GM12864 (cell line): ENCODE measurements at regions not wholly inside any gene's neighbourhood (a gene's known extent, or its start where the extent isn't known, plus 50 kb on each side); places are given as distances from the start of the nearest gene placed in this dataset.

Experiments
- DNase-seq: peaks from one replicate; pipeline ENCODE4 v3.0.0-alpha.2; 2011; ENCODE audit warnings: low read depth
- H3K4me3 ChIP-seq: 2 replicates; pipeline ENCODE4 v1.5.1; 2011; ENCODE audit warnings: mild to moderate bottlenecking, low read depth, low read length, control low read depth
- TF ChIP-seq, protein P1 (sequence below): IDR thresholded peaks from 2 replicates; pipeline ENCODE4 v1.5.1; 2011; ENCODE audit warnings: low read depth, mild to moderate bottlenecking, moderate library complexity, low read length, control low read depth, inconsistent platforms; ENCODE audit errors: missing control alignments

GRCh38 chr13:47351798-47352197 lies 454.9 kb upstream of the HTR2A start:
- H3K4me3 ChIP-seq = no peak overlapping the region
- TF ChIP-seq, protein P1, sequence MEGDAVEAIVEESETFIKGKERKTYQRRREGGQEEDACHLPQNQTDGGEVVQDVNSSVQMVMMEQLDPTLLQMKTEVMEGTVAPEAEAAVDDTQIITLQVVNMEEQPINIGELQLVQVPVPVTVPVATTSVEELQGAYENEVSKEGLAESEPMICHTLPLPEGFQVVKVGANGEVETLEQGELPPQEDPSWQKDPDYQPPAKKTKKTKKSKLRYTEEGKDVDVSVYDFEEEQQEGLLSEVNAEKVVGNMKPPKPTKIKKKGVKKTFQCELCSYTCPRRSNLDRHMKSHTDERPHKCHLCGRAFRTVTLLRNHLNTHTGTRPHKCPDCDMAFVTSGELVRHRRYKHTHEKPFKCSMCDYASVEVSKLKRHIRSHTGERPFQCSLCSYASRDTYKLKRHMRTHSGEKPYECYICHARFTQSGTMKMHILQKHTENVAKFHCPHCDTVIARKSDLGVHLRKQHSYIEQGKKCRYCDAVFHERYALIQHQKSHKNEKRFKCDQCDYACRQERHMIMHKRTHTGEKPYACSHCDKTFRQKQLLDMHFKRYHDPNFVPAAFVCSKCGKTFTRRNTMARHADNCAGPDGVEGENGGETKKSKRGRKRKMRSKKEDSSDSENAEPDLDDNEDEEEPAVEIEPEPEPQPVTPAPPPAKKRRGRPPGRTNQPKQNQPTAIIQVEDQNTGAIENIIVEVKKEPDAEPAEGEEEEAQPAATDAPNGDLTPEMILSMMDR = no peak
- DNase-seq = no peak

DNA sequence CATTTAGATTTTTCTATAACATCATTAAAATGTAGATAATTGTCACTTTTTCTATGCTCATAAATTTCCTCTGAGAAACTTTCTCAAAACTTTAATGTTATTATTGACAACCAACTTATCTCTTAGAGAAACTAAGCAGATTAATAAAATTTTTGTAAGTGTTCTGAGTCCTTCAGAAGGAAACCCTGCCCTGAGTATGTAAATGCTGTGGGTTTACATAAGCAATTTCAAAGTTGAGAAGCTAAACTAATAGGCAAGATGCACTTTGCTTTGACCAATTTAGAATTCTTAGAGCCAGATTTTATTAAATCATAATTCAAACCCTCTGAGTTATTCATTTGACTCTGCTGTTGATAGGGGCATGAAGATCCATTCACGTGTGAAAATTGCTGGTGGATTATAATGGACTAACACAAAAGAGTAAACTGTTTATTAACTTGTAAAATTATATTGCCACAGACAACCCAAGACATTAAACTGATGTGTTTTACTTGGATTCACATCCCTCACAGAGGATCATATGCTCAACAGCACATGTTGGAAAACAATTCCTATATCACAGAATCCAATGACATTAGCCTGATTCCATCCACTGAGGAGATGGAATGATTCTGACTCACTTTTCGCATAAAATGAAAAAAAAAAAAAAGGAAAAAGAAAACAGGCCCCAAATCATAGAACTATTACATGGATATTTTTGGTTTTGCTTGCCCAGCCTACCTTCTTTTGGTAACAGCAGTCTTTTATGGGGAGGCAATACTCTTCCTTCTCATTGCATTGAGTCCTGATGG lies 453.7 kb upstream of the HTR2A start:
- DNase-seq = no peak
- TF ChIP-seq, protein P1 = no peak
- no peak overlapping the region for H3K4me3 ChIP-seq

GRCh38 chr13:47349211-47349610 lies 452.4 kb upstream of the HTR2A start:
- DNase-seq = no peak
- H3K4me3 ChIP-seq = no peak overlapping the region
- TF ChIP-seq, protein P1 = no peak

DNA sequence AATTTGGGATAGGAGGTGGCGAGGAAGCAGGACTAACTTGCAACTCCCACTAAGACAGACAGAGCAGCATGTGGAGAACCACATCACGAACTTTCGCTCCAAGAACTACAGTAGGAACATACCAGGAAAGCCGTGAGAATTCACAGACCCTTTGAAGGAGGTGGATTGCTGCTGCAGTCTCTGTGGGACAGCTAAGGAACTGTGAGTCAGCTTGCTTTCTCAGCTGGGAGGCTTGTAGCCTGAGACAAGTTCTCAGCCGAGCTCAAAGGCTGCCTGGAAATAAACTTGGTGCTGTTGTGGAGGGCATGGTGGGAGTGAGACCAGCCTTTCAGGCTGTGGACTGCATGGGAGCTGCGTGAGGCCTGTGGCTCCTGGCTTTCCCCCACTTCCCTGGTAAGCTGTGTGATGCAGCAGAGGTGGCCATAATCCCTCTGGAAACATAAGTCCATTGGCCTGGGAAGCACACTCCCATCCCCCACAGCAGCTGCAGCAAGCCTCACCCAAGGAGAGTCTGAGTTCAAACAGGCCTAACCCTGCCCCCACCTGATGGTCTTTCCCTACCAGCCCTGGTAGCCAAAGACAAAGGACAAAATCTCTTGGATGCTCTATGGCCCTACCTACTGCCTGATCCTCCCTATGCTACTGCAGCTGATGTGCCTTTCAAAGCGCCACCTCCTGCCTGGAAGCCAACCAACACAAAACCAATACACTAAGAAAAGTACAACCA lies 441.1 kb upstream of the HTR2A start:
- H3K4me3 ChIP-seq = no peak overlapping the region
- DNase-seq = no peak
- TF ChIP-seq, protein P1 = no peak

- H3K4me3 ChIP-seq = no peak overlapping the region
- no peak for DNase-seq
- TF ChIP-seq, protein P1 = no peak
Measured at GRCh38 chr13:47334173-47334572, 437.3 kb upstream of the HTR2A start.

- no peak for DNase-seq
- TF ChIP-seq, protein P1 = no peak
- no peak overlapping the region for H3K4me3 ChIP-seq
Measured at GRCh38 chr13:47332149-47332548, 435.3 kb upstream of the HTR2A start.
